GM23248 (cell line): ENCODE measurements at regions not wholly inside any gene's neighbourhood (a gene's known extent, or its start where the extent isn't known, plus 50 kb on each side); places are given as distances from the start of the nearest gene placed in this dataset.

Source experiments
- DNase-seq: peaks from one replicate; pipeline ENCODE4 v3.0.0-alpha.2; 2015
- H2AFZ ChIP-seq: fragments of 200-600 bp; sonication (generic); 2 replicates; pipeline ENCODE4 v1.6.1; 2016; ENCODE audit warnings: antibody characterized with exemption
- H3F3A ChIP-seq: fragments of 200-600 bp; sonication (generic); 2 replicates; pipeline ENCODE4 v1.6.1; 2016; ENCODE audit warnings: mild to moderate bottlenecking, antibody characterized with exemption, mixed run types; ENCODE audit not compliant: insufficient read depth
- H3K27ac ChIP-seq: fragments of 200-600 bp; sonication (generic); 2 replicates; pipeline ENCODE4 v1.5.1; 2016; ENCODE audit warnings: mild to moderate bottlenecking
- H3K27me3 ChIP-seq: fragments of 200-600 bp; sonication (generic); replicated peaks from 2 replicates; pipeline ENCODE4 v1.6.1; 2016; ENCODE audit warnings: mild to moderate bottlenecking; ENCODE audit not compliant: insufficient read depth
- H3K36me3 ChIP-seq: fragments of 200-600 bp; sonication (generic); 2 replicates; pipeline ENCODE4 v1.6.1; 2016; ENCODE audit warnings: low read depth, mild to moderate bottlenecking
- H3K4me1 ChIP-seq: fragments of 200-600 bp; sonication (generic); 2 replicates; pipeline ENCODE4 v1.6.1; 2016; ENCODE audit warnings: mild to moderate bottlenecking; ENCODE audit not compliant: insufficient read depth
- H3K4me2 ChIP-seq: fragments of 200-600 bp; sonication (generic); one replicate; pipeline ENCODE4 v1.6.1; 2016; ENCODE audit warnings: mild to moderate bottlenecking; ENCODE audit not compliant: unreplicated experiment
- H3K4me3 ChIP-seq: fragments of 200-600 bp; sonication (generic); 2 replicates; pipeline ENCODE4 v1.5.1; 2016; ENCODE audit warnings: mild to moderate bottlenecking
- H3K79me2 ChIP-seq: fragments of 200-600 bp; sonication (generic); 2 replicates; pipeline ENCODE4 v1.6.1; 2016; ENCODE audit warnings: mild to moderate bottlenecking; ENCODE audit not compliant: insufficient read depth
- H3K9ac ChIP-seq: fragments of 200-600 bp; sonication (generic); 2 replicates; pipeline ENCODE4 v1.6.1; 2016; ENCODE audit warnings: mild to moderate bottlenecking
- H3K9me2 ChIP-seq: fragments of 200-600 bp; sonication (generic); 2 replicates; pipeline ENCODE4 v1.6.1; 2016; ENCODE audit warnings: mixed run types, mild to moderate bottlenecking, moderate library complexity; ENCODE audit not compliant: insufficient read depth
- H3K9me3 ChIP-seq: fragments of 200-600 bp; sonication (generic); one replicate; pipeline ENCODE4 v1.6.1; 2017; ENCODE audit warnings: low read depth
- H4K20me1 ChIP-seq: fragments of 200-600 bp; sonication (generic); 2 replicates; pipeline ENCODE4 v1.6.0; 2016; ENCODE audit not compliant: insufficient read depth
- EZH2 ChIP-seq: fragments of 200-600 bp; sonication (generic); IDR thresholded peaks from 2 replicates; pipeline ENCODE4 v1.6.1; 2018; ENCODE audit warnings: antibody characterized with exemption, mild to moderate bottlenecking; ENCODE audit not compliant: insufficient read depth, poor library complexity, severe bottlenecking
- EZH2phosphoT487 ChIP-seq: fragments of 200-600 bp; sonication (generic); IDR thresholded peaks from 2 replicates; pipeline ENCODE4 v1.6.1; 2018; ENCODE audit warnings: antibody characterized with exemption, moderate library complexity, mild to moderate bottlenecking, low read depth; ENCODE audit not compliant: insufficient read depth
- WGBS, 2 experiments: methylation state at CpG; one replicate each; pipeline ENCODE4 v1.1.6; 2015 to 2017; ENCODE audit warnings: low lambda C conversion rate in 2 of 2, low coverage in 1 of 2; ENCODE audit errors: missing lambda C conversion rate in 2 of 2; 5-methylcytosine and 5-hydroxymethylcytosine counted together
- in situ Hi-C: fragments of 300-500 bp; cut with MboI; formaldehyde crosslinking; loops from 2 replicates; pipeline ENCODE4 v1.15.0; 2020

GRCh38 chr11:19652623-19653375 lies 59.8 kb upstream of the NAV2 start:
- H2AFZ ChIP-seq, result no peak overlapping the region
- DNase-seq, result no peak
- TF ChIP-seq EZH2 (no peak), EZH2phosphoT487 (no peak)
- no peak overlapping the region for H3K4me3 ChIP-seq
- H3K9ac ChIP-seq, result no peak overlapping the region
- no peak overlapping the region for H3K27ac ChIP-seq
- in situ Hi-C loops, result no loop called here
- H3K4me2 ChIP-seq, result no peak overlapping the region
- H4K20me1 ChIP-seq, result no peaks in the 10 kb centered on the region
- no peaks in the 10 kb centered on the region for H3K9me3 ChIP-seq
- no peaks in the 10 kb centered on the region for H3K9me2 ChIP-seq
- H3F3A ChIP-seq, result no peaks in the 10 kb centered on the region
- 93 to 98% methylated on average over 6 of the region's 6 CpGs for WGBS, 2 experiments
- no peaks in the 10 kb centered on the region for H3K79me2 ChIP-seq
- H3K4me1 ChIP-seq, result no peaks in the 10 kb centered on the region
- H3K27me3 ChIP-seq, result no peaks in the 10 kb centered on the region
- no peaks in the 10 kb centered on the region for H3K36me3 ChIP-seq

- 93 to 98% methylated on average over 2 of the region's 2 CpGs for WGBS, 2 experiments
- Histone ChIP-seq H3K79me2 (no peaks in the 10 kb centered on the region), H3K9me2 (no peaks in the 10 kb centered on the region), H3K4me3 (no peak overlapping the region), H4K20me1 (no peaks in the 10 kb centered on the region), H3K4me2 (no peak overlapping the region), H3K9me3 (no peaks in the 10 kb centered on the region), H2AFZ (no peak overlapping the region), H3K4me1 (peaks cover 11% of the 10 kb centered on the region), H3K27ac (no peak overlapping the region), H3F3A (no peaks in the 10 kb centered on the region), H3K36me3 (no peaks in the 10 kb centered on the region), H3K27me3 (no peaks in the 10 kb centered on the region), H3K9ac (no peak overlapping the region)
- no peak for DNase-seq
- in situ Hi-C loops, result no loop called here
- TF ChIP-seq EZH2phosphoT487 (no peak), EZH2 (no peak)
Measured at GRCh38 chr11:19651653-19652052, 61.0 kb upstream of the NAV2 start.

GRCh38 chr11:19651028-19651427 lies 61.6 kb upstream of the NAV2 start:
- H3K27ac ChIP-seq, result no peak overlapping the region
- no peak overlapping the region for H2AFZ ChIP-seq
- H3K4me3 ChIP-seq, result no peak overlapping the region
- H3K79me2 ChIP-seq, result no peaks in the 10 kb centered on the region
- H3K36me3 ChIP-seq, result no peaks in the 10 kb centered on the region
- in situ Hi-C loops, result no loop called here
- WGBS, 2 experiments, result 85 to 91% methylated on average over 2 of the region's 2 CpGs
- H3K9me3 ChIP-seq, result no peaks in the 10 kb centered on the region
- no peak for TF ChIP-seq EZH2
- no peak for TF ChIP-seq EZH2phosphoT487
- H3K4me1 ChIP-seq, result peaks cover 17% of the 10 kb centered on the region
- no peaks in the 10 kb centered on the region for H4K20me1 ChIP-seq
- H3F3A ChIP-seq, result no peaks in the 10 kb centered on the region
- no peaks in the 10 kb centered on the region for H3K9me2 ChIP-seq
- DNase-seq, result no peak
- H3K4me2 ChIP-seq, result no peak overlapping the region
- no peak overlapping the region for H3K9ac ChIP-seq
- H3K27me3 ChIP-seq, result no peaks in the 10 kb centered on the region

GRCh38 chr11:19650467-19650866 lies 62.2 kb upstream of the NAV2 start:
- no peaks in the 10 kb centered on the region for H3K27me3 ChIP-seq
- H3K4me2 ChIP-seq, result no peak overlapping the region
- DNase-seq, result no peak
- H3K4me1 ChIP-seq, result peaks cover 19% of the 10 kb centered on the region
- H3K9me2 ChIP-seq, result no peaks in the 10 kb centered on the region
- no peak overlapping the region for H3K9ac ChIP-seq
- no peak overlapping the region for H2AFZ ChIP-seq
- no peaks in the 10 kb centered on the region for H3F3A ChIP-seq
- no peaks in the 10 kb centered on the region for H3K36me3 ChIP-seq
- WGBS, 2 experiments, result 93 to 96% methylated on average over 3 of the region's 3 CpGs
- TF ChIP-seq EZH2, result no peak
- no peak for TF ChIP-seq EZH2phosphoT487
- H3K27ac ChIP-seq, result no peak overlapping the region
- no peaks in the 10 kb centered on the region for H4K20me1 ChIP-seq
- H3K9me3 ChIP-seq, result no peaks in the 10 kb centered on the region
- H3K4me3 ChIP-seq, result no peak overlapping the region
- no peaks in the 10 kb centered on the region for H3K79me2 ChIP-seq
- in situ Hi-C loops, result no loop called here
